Activated CD4-positive, alpha-beta T cell treated with anti-CD3 and anti-CD28 coated beads, Interleukin-2, amount 50 U/mL, for 16 hours (primary cell): ENCODE measurements at regions not wholly inside any gene's neighbourhood (a gene's known extent, or its start where the extent isn't known, plus 50 kb on each side); places are given as distances from the start of the nearest gene placed in this dataset.

ENCODE experiments used
- DNase-seq: peaks from one replicate; pipeline ENCODE4 v3.0.0-alpha.2; 2020

GRCh38 chr21:41689289-41689583 lies 77.6 kb downstream of the RIPK4 start:
- no peak for DNase-seq

- no peak for DNase-seq
These were observed 79.2 kb downstream of the RIPK4 start for GRCh38 chr21:41687633-41688032.

- no peak for DNase-seq
These were observed 80.2 kb downstream of the RIPK4 start for GRCh38 chr21:41686664-41687063.

- DNase-seq: no peak
These were observed 81.2 kb downstream of the RIPK4 start for GRCh38 chr21:41685511-41686149.

GRCh38 chr21:41684381-41685245 lies 82.2 kb downstream of the RIPK4 start:
- DNase-seq: no peak

GRCh38 chr21:41683815-41684214 lies 83.0 kb downstream of the RIPK4 start:
- no peak for DNase-seq

- no peak for DNase-seq
These were observed 84.1 kb downstream of the RIPK4 start for GRCh38 chr21:41682719-41683179.

- DNase-seq: no peak
These were observed 84.7 kb downstream of the RIPK4 start for GRCh38 chr21:41681939-41682718.

- no peak for DNase-seq
These were observed 85.5 kb downstream of the RIPK4 start for GRCh38 chr21:41681348-41681801.

- no peak for DNase-seq
These were observed 86.2 kb downstream of the RIPK4 start for GRCh38 chr21:41680444-41681347.

GRCh38 chr21:41678924-41679318 lies 87.9 kb downstream of the RIPK4 start:
- DNase-seq: no peak

GRCh38 chr21:41678016-41678923 lies 88.6 kb downstream of the RIPK4 start:
- DNase-seq: no peak

- no peak for DNase-seq
These were observed 89.2 kb downstream of the RIPK4 start for GRCh38 chr21:41677671-41678015.

- no peak for DNase-seq
These were observed 90.7 kb downstream of the RIPK4 start for GRCh38 chr21:41676198-41676597.

GRCh38 chr21:41675574-41675973 lies 91.3 kb downstream of the RIPK4 start:
- DNase-seq: no peak

- DNase-seq: no peak
These were observed 92.5 kb downstream of the RIPK4 start for GRCh38 chr21:41674402-41674801.

GRCh38 chr21:41673596-41674335 lies 93.1 kb downstream of the RIPK4 start:
- DNase-seq: no peak

GRCh38 chr21:41673071-41673470 lies 93.8 kb downstream of the RIPK4 start:
- no peak for DNase-seq

- DNase-seq: no peak
These were observed 94.3 kb downstream of the RIPK4 start for GRCh38 chr21:41672543-41672915.

- peak; percentile 4 for DNase-seq
These were observed 94.9 kb downstream of the RIPK4 start for GRCh38 chr21:41671859-41672542.
